ENCODE measurements at regions not wholly inside any gene's neighbourhood (a gene's known extent, or its start where the extent isn't known, plus 50 kb on each side); places are given as distances from the start of the nearest gene placed in this dataset.

DNA sequence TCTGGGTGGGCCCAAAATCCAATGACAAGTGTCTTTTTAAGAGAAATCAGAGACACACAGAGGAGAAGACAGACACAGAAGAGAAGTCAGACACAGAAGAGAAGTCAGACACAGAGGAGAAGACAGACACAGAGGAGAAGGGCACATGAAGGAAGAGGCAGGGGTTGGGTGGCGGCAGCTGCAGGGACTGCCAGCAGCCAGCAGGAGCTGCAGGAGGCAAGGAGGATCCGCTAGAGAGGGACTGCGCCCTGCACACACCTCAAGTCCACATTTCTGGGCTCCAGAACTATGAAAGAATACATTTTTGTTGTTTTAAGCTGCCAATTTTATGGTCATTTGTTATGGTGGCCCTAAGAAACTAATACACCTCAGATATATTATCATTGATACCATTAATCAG, 140.6 kb downstream of the ZIC5 start:
- H3K23me2 ChIP-seq (ENCODE audit: insufficient read length, low read depth, low read length, poor library complexity, severe bottlenecking), result no peaks in the 10 kb centered on the region
- peak; percentile 66 for DNase-seq
- TF ChIP-seq, protein P1, sequence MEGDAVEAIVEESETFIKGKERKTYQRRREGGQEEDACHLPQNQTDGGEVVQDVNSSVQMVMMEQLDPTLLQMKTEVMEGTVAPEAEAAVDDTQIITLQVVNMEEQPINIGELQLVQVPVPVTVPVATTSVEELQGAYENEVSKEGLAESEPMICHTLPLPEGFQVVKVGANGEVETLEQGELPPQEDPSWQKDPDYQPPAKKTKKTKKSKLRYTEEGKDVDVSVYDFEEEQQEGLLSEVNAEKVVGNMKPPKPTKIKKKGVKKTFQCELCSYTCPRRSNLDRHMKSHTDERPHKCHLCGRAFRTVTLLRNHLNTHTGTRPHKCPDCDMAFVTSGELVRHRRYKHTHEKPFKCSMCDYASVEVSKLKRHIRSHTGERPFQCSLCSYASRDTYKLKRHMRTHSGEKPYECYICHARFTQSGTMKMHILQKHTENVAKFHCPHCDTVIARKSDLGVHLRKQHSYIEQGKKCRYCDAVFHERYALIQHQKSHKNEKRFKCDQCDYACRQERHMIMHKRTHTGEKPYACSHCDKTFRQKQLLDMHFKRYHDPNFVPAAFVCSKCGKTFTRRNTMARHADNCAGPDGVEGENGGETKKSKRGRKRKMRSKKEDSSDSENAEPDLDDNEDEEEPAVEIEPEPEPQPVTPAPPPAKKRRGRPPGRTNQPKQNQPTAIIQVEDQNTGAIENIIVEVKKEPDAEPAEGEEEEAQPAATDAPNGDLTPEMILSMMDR (conservative IDR thresholded peaks at IDR 0.05), result peak; percentile 64
- no peaks in the 10 kb centered on the region for H3K9me3 ChIP-seq (ENCODE audit: control insufficient read depth, low read depth, low read length)
- Mint-ChIP-seq H3K4me1 (peaks cover 24 to 31% of the 10 kb centered on the region in 2 experiments), H3K9me3 (no peaks in the 10 kb centered on the region), H3K4me3 (no peak overlapping the region), H3K27ac (no peak overlapping the region; a peak in 1 of 7 replicates), H3K36me3 (ENCODE audit: insufficient read depth in 1 of 3, low read depth in 3 of 3) (peaks cover 0 to 2% (median 0%) of the 10 kb centered on the region in 3 experiments; a peak in 2 of 7 replicates), H3K27me3 (ENCODE audit: low read depth) (no peaks in the 10 kb centered on the region)
- no peak overlapping the region for H3K23ac ChIP-seq (ENCODE audit: insufficient read length, low read depth, low read length)
- no peak overlapping the region for H3K14ac ChIP-seq (ENCODE audit: insufficient read depth, low read length)
- no peak overlapping the region for H2BK120ac ChIP-seq (ENCODE audit: low read depth, low read length, poor library complexity, severe bottlenecking)
- no peak overlapping the region for H3K27ac ChIP-seq (ENCODE audit: insufficient read length, low read depth, low read length)
- H2AK5ac ChIP-seq (ENCODE audit: insufficient read length, low read length), result no peak overlapping the region
- H3K18ac ChIP-seq (ENCODE audit: insufficient read length, low read depth, low read length), result no peak overlapping the region
- no peaks in the 10 kb centered on the region for H3K79me2 ChIP-seq (ENCODE audit: insufficient read depth, low read length)
- H2BK15ac ChIP-seq (ENCODE audit: low read depth, low read length), result no peak overlapping the region
- no peak overlapping the region for H4K5ac ChIP-seq (ENCODE audit: insufficient read length, low read depth, low read length)
- no peak overlapping the region for H3K56ac ChIP-seq (ENCODE audit: insufficient read length, low read depth, low read length)
- no peak overlapping the region for H3K4ac ChIP-seq (ENCODE audit: low read depth, low read length)
- H2BK5ac ChIP-seq (ENCODE audit: insufficient read length, low read length), result no peak overlapping the region
- no peak overlapping the region for H4K8ac ChIP-seq (replicated peaks; ENCODE audit: insufficient read length, low read depth, low read length)
- no peak overlapping the region for H2BK20ac ChIP-seq (ENCODE audit: low read depth, low read length, poor library complexity, severe bottlenecking)
- H3K79me1 ChIP-seq (ENCODE audit: insufficient read depth, low read depth, low read length, poor library complexity, severe bottlenecking), result no peaks in the 10 kb centered on the region
- no peak overlapping the region for H4K91ac ChIP-seq (ENCODE audit: insufficient read length, low read depth, low read length)
- no CpG with 5 or more reads among the region's 3 CpGs for WGBS (ENCODE audit: extremely low coverage, insufficient read length, low lambda C conversion rate)
- no peak overlapping the region for H3K9ac ChIP-seq (ENCODE audit: extremely low read depth, insufficient read length, low read length)
- no peak overlapping the region for H2AFZ ChIP-seq (ENCODE audit: low read length)
- H4K20me1 ChIP-seq (ENCODE audit: control insufficient read depth, insufficient read depth, insufficient read length), result no peaks in the 10 kb centered on the region
- H2BK12ac ChIP-seq (ENCODE audit: insufficient read length, low read depth, low read length), result no peak overlapping the region
- H3T11ph ChIP-seq (ENCODE audit: low read length), result no peak overlapping the region
- no peaks in the 10 kb centered on the region for H3K4me1 ChIP-seq (ENCODE audit: insufficient read depth, low read length)
- H3K4me2 ChIP-seq (ENCODE audit: insufficient read depth, insufficient read length, low read length), result no peak overlapping the region
- no peaks in the 10 kb centered on the region for H3K27me3 ChIP-seq (ENCODE audit: insufficient read depth, low read length)

Measured in H9 (cell line).